Activated CD4-positive, alpha-beta memory T cell treated with anti-CD3 and anti-CD28 coated beads for 36 hours (primary cell): ENCODE measurements at regions not wholly inside any gene's neighbourhood (a gene's known extent, or its start where the extent isn't known, plus 50 kb on each side); places are given as distances from the start of the nearest gene placed in this dataset.

ENCODE experiments used
- CTCF ChIA-PET: fragments of 350-600 bp; sonication (Branson Sonifier 250); formaldehyde crosslinking; loops from one replicate; lab custom pipeline; 2021; ENCODE audit warnings: antibody characterized with exemption, inconsistent platforms; lab: Charles Lee
- POLR2A ChIA-PET: fragments of 350-600 bp; sonication (Branson Sonifier 250); formaldehyde crosslinking; loops from one replicate; lab custom pipeline; 2021; ENCODE audit warnings: antibody characterized with exemption; lab: Charles Lee
- DNase-seq: peaks from one replicate; pipeline ENCODE4 v3.0.0-alpha.2; 2020
- H3K27ac Mint-ChIP-seq: one replicate; pipeline ENCODE4 v1.8.0; 2021; ENCODE audit warnings: mixed read lengths
- H3K27me3 Mint-ChIP-seq: one replicate; pipeline ENCODE4 v1.8.0; 2021; ENCODE audit warnings: mixed read lengths
- H3K36me3 Mint-ChIP-seq: one replicate; pipeline ENCODE4 v1.8.0; 2021; ENCODE audit warnings: mixed read lengths
- H3K4me1 Mint-ChIP-seq: one replicate; pipeline ENCODE4 v1.8.0; 2021; ENCODE audit warnings: low read depth, mixed read lengths
- H3K4me3 Mint-ChIP-seq: one replicate; pipeline ENCODE4 v1.8.0; 2021; ENCODE audit warnings: mild to moderate bottlenecking, mixed read lengths
- H3K9me3 Mint-ChIP-seq: one replicate; pipeline ENCODE4 v1.8.0; 2021; ENCODE audit warnings: mixed read lengths
- intact Hi-C: fragments of 100-400 bp; cut with micrococcal nuclease; formaldehyde crosslinking; loops from one replicate; pipeline ENCODE4 v1.15.1; 2023

DNA sequence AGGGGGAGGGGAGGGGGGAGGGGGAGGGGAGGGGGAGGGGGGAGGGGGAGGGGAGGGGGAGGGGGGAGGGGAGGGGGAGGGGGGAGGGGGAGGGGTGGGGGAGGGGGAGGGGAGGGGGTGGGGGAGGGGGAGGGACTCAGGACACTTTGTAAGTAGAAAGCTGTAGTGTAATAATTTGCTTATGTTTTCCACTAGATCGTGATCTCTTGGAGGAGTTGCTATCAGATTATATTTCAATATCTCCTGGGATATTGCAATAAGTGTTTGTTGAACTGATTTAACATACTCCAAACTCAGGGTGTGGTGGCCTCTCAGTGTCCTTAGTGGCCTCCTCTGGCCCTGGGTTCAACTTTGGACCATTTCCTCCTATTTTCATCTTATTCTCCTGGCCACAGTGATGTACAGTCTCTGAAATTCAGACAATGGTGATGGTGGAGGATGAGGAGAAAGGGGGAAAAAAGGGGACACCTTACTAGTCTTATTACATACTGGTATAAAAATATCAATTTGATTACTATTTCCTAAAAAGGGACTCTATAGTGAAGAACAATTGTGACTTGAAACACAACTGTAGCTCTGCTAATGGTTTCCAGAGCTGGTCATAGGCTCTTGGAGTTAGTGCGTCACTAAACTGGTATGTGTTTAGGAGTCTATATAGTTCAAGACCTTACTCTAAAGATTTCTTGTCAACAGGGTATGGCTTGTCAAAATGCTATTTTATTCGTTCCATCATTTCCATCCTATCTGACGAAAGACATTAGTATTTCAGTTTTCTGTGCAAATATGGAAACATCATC lies 89.6 kb downstream of the DDX1 start:
- POLR2A ChIA-PET, result no interaction called here
- CTCF ChIA-PET, result no interaction called here
- H3K4me3 Mint-ChIP-seq, result no peak overlapping the region
- intact Hi-C loops, result no loop called here
- no peaks in the 10 kb centered on the region for H3K4me1 Mint-ChIP-seq
- H3K9me3 Mint-ChIP-seq, result peaks cover 5% of the 10 kb centered on the region
- no peaks in the 10 kb centered on the region for H3K36me3 Mint-ChIP-seq
- no peak overlapping the region for H3K27ac Mint-ChIP-seq
- no peak for DNase-seq
- H3K27me3 Mint-ChIP-seq, result no peaks in the 10 kb centered on the region

DNA sequence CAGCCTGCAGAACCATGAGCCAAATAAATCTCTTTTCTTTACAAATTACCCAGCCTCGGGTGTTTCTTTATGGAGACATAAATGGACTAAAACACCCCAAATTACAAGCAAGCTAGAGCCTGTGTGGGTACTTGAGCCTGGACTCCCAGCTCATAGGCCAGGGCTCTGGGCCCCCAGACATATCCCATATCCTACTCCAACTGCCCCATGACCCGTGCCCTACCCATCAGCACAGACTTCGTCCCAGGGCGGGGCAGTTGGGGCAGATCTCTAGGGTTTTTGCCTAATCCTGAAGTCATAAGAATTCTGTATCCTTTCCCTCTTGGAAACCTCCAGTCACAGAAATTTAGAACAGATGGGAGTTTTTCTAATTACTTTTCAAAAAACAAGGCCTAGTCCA lies 90.7 kb downstream of the DDX1 start:
- no peaks in the 10 kb centered on the region for H3K27me3 Mint-ChIP-seq
- no peak overlapping the region for H3K27ac Mint-ChIP-seq
- intact Hi-C loops, result no loop called here
- H3K4me1 Mint-ChIP-seq, result no peaks in the 10 kb centered on the region
- ChIA-PET CTCF (no interaction called here), POLR2A (no interaction called here)
- DNase-seq, result no peak
- no peak overlapping the region for H3K4me3 Mint-ChIP-seq
- H3K36me3 Mint-ChIP-seq, result no peaks in the 10 kb centered on the region
- H3K9me3 Mint-ChIP-seq, result peaks cover 5% of the 10 kb centered on the region

DNA sequence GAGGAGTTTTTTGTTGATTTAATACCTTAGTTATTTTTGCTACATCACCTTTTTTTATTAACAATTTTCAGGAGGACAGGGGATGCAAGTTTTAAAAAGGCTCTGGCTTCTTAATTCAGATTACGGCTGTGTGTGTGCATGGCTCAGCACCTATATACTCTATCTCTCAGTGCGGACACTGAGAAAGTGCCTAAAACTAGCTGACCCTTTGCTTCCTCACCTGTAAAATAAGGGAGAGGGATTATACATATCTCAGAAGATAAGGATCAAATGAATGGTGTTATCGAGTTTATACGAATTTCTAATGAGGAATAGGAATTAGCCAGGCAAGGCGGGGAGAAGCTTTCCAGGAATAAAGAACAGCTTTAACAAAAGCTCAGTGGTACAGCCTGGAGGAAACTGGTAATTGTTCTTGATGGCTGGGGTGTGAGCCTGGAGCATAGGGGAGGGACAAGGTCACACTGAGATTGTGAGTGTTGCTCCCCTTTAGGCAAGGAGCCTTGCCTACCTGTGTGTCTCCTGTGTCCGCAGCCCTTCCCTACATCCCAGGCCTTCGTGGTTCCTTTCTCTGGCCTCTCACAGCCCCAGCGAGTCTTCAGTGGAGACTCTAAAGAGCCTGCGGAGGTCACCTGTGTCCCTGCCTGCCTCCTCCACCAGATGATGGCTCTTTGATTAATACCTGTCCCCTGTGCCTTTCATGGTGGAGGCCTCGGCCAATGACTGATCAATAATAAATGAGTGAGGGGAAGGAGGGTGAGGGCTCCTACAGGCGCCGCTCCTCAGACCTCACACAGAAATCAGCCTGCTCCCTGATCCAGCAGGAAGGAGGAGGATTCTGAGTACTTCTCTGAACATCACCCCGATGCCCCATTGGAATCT lies 92.7 kb downstream of the DDX1 start:
- Mint-ChIP-seq H3K27ac (no peak overlapping the region), H3K27me3 (no peaks in the 10 kb centered on the region), H3K4me1 (no peaks in the 10 kb centered on the region), H3K9me3 (peaks cover 5% of the 10 kb centered on the region), H3K4me3 (no peak overlapping the region), H3K36me3 (no peaks in the 10 kb centered on the region)
- intact Hi-C loops, result no loop called here
- ChIA-PET CTCF (no interaction called here), POLR2A (no interaction called here)
- DNase-seq, result no peak

DNA sequence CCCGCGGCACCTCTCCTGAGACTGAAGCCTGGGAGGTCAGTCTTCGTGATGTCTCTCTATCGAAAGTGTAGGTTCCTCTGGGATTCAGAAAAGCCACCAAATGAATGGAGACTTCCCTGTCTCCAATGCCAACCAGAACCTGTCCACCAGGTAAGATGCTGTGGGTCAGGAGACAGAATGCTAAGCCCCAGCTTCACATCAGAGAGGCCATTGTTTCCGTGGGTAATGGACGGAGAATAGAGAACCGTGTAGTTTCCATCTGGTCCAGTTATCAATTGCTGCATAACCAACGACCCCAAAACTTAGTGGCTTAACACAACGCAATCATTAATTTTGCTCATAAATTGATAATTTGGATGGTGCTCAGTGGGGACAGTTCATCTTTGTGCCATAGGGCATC lies 93.5 kb downstream of the DDX1 start:
- intact Hi-C loops, result no loop called here
- H3K36me3 Mint-ChIP-seq, result no peaks in the 10 kb centered on the region
- H3K27ac Mint-ChIP-seq, result no peak overlapping the region
- H3K27me3 Mint-ChIP-seq, result no peaks in the 10 kb centered on the region
- CTCF ChIA-PET, result no interaction called here
- peaks cover 3% of the 10 kb centered on the region for H3K9me3 Mint-ChIP-seq
- no peak for DNase-seq
- POLR2A ChIA-PET, result no interaction called here
- H3K4me3 Mint-ChIP-seq, result no peak overlapping the region
- no peaks in the 10 kb centered on the region for H3K4me1 Mint-ChIP-seq

DNA sequence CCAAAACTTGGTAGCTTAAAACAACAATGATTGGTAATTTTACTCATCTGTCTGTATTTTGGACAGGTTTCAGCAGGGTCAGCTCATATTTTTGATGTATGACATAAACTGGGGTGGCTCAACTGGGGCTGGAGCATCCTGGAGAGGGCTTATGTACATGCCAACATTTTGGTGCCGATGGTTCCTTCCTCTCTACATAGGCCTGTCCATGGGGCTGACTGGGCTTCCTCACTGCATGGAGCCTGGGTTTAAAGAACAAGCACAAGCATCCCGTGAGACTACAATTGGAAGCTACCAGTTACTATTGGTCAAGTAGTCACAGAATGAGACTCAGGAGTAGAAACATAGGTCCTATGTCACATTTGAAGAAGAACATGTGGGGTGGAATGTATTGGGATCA lies 95.0 kb downstream of the DDX1 start:
- ChIA-PET POLR2A (no interaction called here), CTCF (no interaction called here)
- intact Hi-C loops, result no loop called here
- Mint-ChIP-seq H3K9me3 (no peaks in the 10 kb centered on the region), H3K4me3 (no peak overlapping the region), H3K27ac (no peak overlapping the region), H3K4me1 (no peaks in the 10 kb centered on the region), H3K36me3 (no peaks in the 10 kb centered on the region), H3K27me3 (no peaks in the 10 kb centered on the region)
- no peak for DNase-seq

DNA sequence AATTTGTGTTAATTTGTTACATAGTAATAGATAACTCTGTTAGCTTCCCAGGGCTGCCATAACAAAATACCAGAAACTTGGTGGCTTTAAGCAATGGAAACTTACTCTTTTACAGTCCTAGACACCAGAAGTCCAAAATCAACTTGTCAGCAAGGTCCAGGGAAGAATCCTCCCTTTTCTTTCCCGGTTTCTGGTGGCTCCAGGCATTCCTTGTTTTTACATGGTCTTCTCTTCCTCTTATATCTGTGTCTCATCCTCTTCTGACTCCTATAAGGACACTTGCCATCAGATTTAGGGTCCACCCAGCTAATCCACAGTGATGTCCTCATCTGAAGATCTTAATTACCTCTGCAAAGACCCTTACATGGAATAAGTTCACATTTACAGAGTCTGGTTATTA lies 95.6 kb downstream of the DDX1 start:
- H3K36me3 Mint-ChIP-seq, result no peaks in the 10 kb centered on the region
- H3K27me3 Mint-ChIP-seq, result no peaks in the 10 kb centered on the region
- H3K4me3 Mint-ChIP-seq, result no peak overlapping the region
- intact Hi-C loops, result no loop called here
- ChIA-PET CTCF (no interaction called here), POLR2A (no interaction called here)
- no peaks in the 10 kb centered on the region for H3K4me1 Mint-ChIP-seq
- no peaks in the 10 kb centered on the region for H3K9me3 Mint-ChIP-seq
- no peak for DNase-seq
- no peak overlapping the region for H3K27ac Mint-ChIP-seq

DNA sequence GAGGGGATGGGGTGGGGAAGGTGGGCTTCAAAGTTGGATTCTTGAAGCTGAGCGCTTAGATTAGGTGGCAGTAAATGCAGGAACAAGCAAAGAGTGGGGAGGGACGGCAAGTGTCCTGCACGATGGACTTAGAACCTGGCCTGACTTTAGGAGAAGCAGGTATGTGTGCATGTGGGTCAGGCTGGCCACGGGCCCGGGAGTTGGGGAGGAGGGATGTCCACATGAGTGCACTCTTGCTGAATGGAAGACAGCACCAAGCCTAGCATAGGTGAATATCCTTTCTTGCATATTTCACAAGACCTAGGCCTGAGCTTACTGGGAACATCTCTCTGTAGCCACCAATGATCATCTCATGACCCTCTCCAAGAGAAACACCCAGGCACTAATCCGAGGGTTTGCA lies 96.1 kb downstream of the DDX1 start:
- ChIA-PET CTCF (no interaction called here), POLR2A (no interaction called here)
- H3K9me3 Mint-ChIP-seq, result no peaks in the 10 kb centered on the region
- no peaks in the 10 kb centered on the region for H3K4me1 Mint-ChIP-seq
- H3K27me3 Mint-ChIP-seq, result no peaks in the 10 kb centered on the region
- H3K27ac Mint-ChIP-seq, result no peak overlapping the region
- DNase-seq, result no peak
- H3K36me3 Mint-ChIP-seq, result no peaks in the 10 kb centered on the region
- H3K4me3 Mint-ChIP-seq, result no peak overlapping the region
- intact Hi-C loops, result no loop called here

DNA sequence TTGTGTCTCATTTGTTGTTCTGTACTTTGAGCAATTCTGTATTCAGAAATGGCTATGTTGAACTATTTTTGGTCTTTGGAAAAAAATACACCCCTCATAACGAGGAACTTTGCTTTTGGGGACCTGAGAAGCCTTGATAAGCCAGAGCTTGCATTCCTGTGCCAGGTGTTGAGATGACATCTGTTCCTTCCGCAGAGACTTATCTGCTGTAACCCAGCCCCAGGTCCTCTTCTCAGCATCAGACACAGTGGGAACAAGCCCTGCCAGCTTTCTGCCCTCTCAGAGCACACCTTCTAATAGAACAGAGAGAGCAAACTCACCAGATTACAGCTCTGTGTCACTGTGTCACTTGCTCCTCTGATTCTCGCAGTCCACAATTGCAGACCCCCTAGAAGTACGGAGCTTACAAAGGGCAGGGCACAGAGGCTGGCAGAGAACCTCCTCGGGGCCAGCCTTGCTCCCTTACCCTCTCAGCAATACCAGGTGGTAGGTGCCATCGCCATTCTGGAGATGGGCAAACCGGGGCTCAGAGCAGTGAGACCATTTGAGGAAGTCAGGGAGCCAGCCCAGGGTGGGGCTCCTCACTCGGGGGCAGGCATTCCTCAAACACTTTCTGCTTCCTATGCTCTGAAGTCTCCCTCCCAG lies 97.4 kb downstream of the DDX1 start:
- no peak for DNase-seq
- ChIA-PET POLR2A (no interaction called here), CTCF (no interaction called here)
- Mint-ChIP-seq H3K4me3 (no peak overlapping the region), H3K27ac (no peak overlapping the region), H3K36me3 (no peaks in the 10 kb centered on the region), H3K9me3 (no peaks in the 10 kb centered on the region), H3K4me1 (no peaks in the 10 kb centered on the region), H3K27me3 (no peaks in the 10 kb centered on the region)
- intact Hi-C loops, result no loop called here

DNA sequence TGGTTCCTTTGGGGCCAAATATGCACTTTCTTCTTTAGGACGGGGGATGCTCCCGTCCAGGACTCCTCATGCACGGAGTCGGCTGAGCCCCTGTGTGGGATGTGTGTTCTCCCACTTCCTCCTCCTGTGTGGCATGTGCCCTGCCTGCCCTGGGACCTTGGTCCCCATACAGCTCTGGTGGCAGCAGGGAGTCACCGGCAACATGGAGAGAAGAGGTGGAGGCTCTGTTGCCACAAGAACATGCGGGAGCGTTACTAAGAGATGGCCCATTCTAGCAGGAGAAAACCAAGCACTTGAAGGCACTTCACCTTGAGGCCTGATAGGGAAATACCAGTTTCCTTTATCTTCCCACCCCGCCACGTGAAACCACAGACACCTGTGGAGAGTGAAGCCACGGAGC lies 98.0 kb downstream of the DDX1 start:
- Mint-ChIP-seq H3K27ac (no peak overlapping the region), H3K4me3 (no peak overlapping the region), H3K27me3 (no peaks in the 10 kb centered on the region), H3K4me1 (no peaks in the 10 kb centered on the region), H3K9me3 (no peaks in the 10 kb centered on the region), H3K36me3 (no peaks in the 10 kb centered on the region)
- ChIA-PET CTCF (no interaction called here), POLR2A (no interaction called here)
- no peak for DNase-seq
- intact Hi-C loops, result no loop called here

DNA sequence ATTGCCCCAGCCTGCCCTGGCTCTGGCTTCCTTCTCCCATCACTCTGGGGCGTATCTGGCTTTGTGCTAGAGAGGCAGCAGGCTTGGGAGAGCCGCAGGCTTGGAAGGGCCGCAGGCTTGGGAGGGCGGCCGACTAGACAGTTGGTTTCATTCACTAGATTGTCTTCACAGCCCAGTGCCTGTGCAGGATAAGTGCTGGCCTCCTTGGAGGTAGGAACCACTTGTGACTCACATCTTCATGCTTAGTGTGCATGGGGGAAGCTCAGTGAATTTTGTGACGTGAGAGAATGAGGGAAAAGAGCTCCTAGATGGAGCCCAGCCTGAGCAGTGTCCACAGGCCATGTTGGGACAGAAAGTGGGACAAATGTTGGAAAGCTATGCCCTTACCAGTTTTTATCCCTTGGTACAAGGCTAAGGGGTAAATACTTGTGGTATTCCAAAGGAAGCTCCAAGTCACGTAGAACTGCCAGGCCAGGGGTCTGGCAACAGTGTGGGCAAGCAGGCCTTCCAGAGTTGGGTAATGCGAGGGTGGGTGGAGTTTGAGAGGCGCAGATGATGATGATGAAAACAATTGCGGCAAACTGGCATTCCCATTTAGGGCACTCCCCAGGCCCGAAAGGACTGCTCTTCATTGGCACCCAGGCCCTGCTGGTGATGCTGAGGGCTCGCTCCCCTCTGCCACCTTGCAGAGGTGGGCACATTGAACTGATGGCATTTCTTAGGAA lies 100.1 kb downstream of the DDX1 start:
- intact Hi-C loops, result no loop called here
- H3K27me3 Mint-ChIP-seq, result no peaks in the 10 kb centered on the region
- H3K36me3 Mint-ChIP-seq, result no peaks in the 10 kb centered on the region
- H3K9me3 Mint-ChIP-seq, result no peaks in the 10 kb centered on the region
- no peak overlapping the region for H3K27ac Mint-ChIP-seq
- no peak for DNase-seq
- H3K4me3 Mint-ChIP-seq, result no peak overlapping the region
- ChIA-PET POLR2A (no interaction called here), CTCF (no interaction called here)
- H3K4me1 Mint-ChIP-seq, result no peaks in the 10 kb centered on the region

DNA sequence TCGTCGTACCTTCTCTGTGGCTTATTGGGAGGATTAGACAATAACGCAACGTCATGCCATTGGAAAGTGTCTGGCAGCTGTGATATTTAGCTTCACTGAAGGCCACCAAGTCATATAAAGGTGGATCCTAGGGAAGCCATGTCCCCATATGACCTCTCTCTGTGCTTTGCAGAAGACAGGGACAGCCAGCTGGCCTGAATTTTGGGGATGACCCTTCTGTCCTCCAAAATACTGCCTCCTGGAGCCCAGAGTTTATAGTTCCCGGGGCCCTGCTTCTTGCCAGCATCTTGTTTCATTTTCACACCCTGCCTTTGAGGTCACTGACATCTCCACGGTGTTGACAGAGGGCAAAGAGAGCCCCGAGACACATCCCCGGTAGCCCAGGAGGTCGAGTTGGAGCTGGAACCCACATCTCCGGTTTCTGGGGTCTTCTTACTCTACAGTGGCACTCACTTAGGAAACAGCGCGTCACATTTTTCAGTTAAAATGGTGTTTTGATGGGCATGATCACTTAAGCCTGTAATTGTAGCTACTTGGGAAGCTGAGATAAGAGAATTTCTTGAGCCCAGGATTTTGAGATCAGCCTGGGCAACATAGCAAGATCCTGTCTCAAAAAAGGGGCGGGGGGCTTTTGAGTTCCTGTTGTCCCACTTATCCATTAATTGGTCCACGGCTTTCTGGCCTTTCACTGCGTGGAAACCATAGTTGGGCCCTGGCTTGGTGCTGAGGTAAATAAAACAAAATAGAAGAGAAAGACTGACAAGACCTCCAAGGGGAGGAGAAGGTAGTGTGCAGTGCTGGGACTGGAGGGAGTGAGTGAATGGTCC lies 101.1 kb downstream of the DDX1 start:
- CTCF ChIA-PET, result no interaction called here
- Mint-ChIP-seq H3K4me1 (no peaks in the 10 kb centered on the region), H3K27me3 (no peaks in the 10 kb centered on the region)

More for the DNA sequence above, 101.1 kb downstream of the DDX1 start:
- H3K36me3 Mint-ChIP-seq, result no peaks in the 10 kb centered on the region
- H3K4me3 Mint-ChIP-seq, result no peak overlapping the region
- DNase-seq, result no peak
- H3K27ac Mint-ChIP-seq, result no peak overlapping the region
- intact Hi-C loops, result no loop called here
- POLR2A ChIA-PET, result no interaction called here
- no peaks in the 10 kb centered on the region for H3K9me3 Mint-ChIP-seq
